WTC11 (cell line): ENCODE measurements at regions not wholly inside any gene's neighbourhood (a gene's known extent, or its start where the extent isn't known, plus 50 kb on each side); places are given as distances from the start of the nearest gene placed in this dataset.

Experiments
- ATAC-seq: fragments of 200-7000 bp; cut with Tn5 transposase; 2 replicates; pipeline ENCODE4 v1.10.0; 2021; ENCODE audit warnings: mild to moderate bottlenecking, moderate library complexity
- CTCF ChIA-PET: fragments of 300-600 bp; sonication (Branson Sonifier 250); formaldehyde crosslinking; loops from one replicate; lab custom pipeline; 2021; ENCODE audit warnings: antibody characterized with exemption; lab: Charles Lee
- POLR2A ChIA-PET: fragments of 350-600 bp; sonication (Branson Sonifier 250); formaldehyde crosslinking; loops from one replicate; lab custom pipeline; 2021; ENCODE audit warnings: antibody characterized with exemption; lab: Charles Lee
- DNase-seq: peaks from one replicate; pipeline ENCODE4 v3.0.0; 2021; ENCODE audit warnings: low spot score
- H3K27ac Mint-ChIP-seq: 2 replicates; pipeline ENCODE4 v1.8.0; 2021; ENCODE audit warnings: mixed read lengths
- H3K27me3 Mint-ChIP-seq: 2 replicates; pipeline ENCODE4 v1.8.0; 2021; ENCODE audit warnings: low read depth, mild to moderate bottlenecking, moderate library complexity, mixed read lengths
- H3K36me3 Mint-ChIP-seq: 2 replicates; pipeline ENCODE4 v1.8.0; 2021; ENCODE audit warnings: mixed read lengths
- H3K4me1 Mint-ChIP-seq: 2 replicates; pipeline ENCODE4 v1.8.0; 2022; ENCODE audit warnings: mixed read lengths
- H3K4me3 Mint-ChIP-seq: 2 replicates; pipeline ENCODE4 v1.8.0; 2021; ENCODE audit warnings: mild to moderate bottlenecking, moderate library complexity, mixed read lengths
- H3K9me3 Mint-ChIP-seq: 2 replicates; pipeline ENCODE4 v1.8.0; 2021; ENCODE audit warnings: mixed read lengths
- FOXJ3 ChIP-seq: sonication (generic); formaldehyde crosslinking; IDR thresholded peaks from 2 replicates; pipeline ENCODE4 v1.9.0; 2021; ENCODE audit warnings: missing genetic modification reagents, mild to moderate bottlenecking, borderline replicate concordance
- FOXK1 ChIP-seq: sonication (generic); formaldehyde crosslinking; IDR thresholded peaks from 2 replicates; pipeline ENCODE4 v1.8.0; 2022; ENCODE audit warnings: mild to moderate bottlenecking, moderate library complexity, missing genetic modification reagents
- GTF2I ChIP-seq: fragments of 250-450 bp; sonication (Bioruptor Pico); conservative IDR thresholded peaks from 2 replicates; pipeline ENCODE4 v1.4.0; 2021; ENCODE audit warnings: mild to moderate bottlenecking
- NFE2L1 ChIP-seq: sonication (generic); formaldehyde crosslinking; IDR thresholded peaks from 2 replicates; pipeline ENCODE4 v1.8.1; 2023; ENCODE audit warnings: missing genetic modification reagents
- OVOL2 ChIP-seq: fragments of 250-450 bp; sonication (Bioruptor Pico); IDR thresholded peaks from 2 replicates; pipeline ENCODE4 v1.9.0; 2021; ENCODE audit warnings: mild to moderate bottlenecking, borderline replicate concordance
- RORB ChIP-seq: fragments of 250-450 bp; sonication (Bioruptor Pico); IDR thresholded peaks from 2 replicates; pipeline ENCODE4 v1.9.0; 2021; ENCODE audit warnings: mild to moderate bottlenecking
- SP1 ChIP-seq: sonication (generic); formaldehyde crosslinking; conservative IDR thresholded peaks from 2 replicates; pipeline ENCODE4 v1.8.1; 2022; ENCODE audit warnings: missing genetic modification reagents
- TP53 ChIP-seq: sonication (generic); formaldehyde crosslinking; IDR thresholded peaks from 2 replicates; pipeline ENCODE4 v1.8.1; 2023; ENCODE audit warnings: mild to moderate bottlenecking, missing genetic modification reagents
- ZBTB21 ChIP-seq: sonication (generic); formaldehyde crosslinking; IDR thresholded peaks from 2 replicates; pipeline ENCODE4 v1.8.1; 2023; ENCODE audit warnings: mild to moderate bottlenecking, missing genetic modification reagents, borderline replicate concordance
- ZNF423 ChIP-seq: fragments of 250-450 bp; sonication (Bioruptor Pico); IDR thresholded peaks from 2 replicates; pipeline ENCODE4 v2.1.2; 2022; ENCODE audit warnings: mild to moderate bottlenecking, moderate library complexity
- ZNF671 ChIP-seq: fragments of 250-450 bp; sonication (Bioruptor Pico); IDR thresholded peaks from 2 replicates; pipeline ENCODE4 v1.8.0; 2021; ENCODE audit warnings: mild to moderate bottlenecking
- TF ChIP-seq, protein P1 (sequence below): sonication (generic); formaldehyde crosslinking; IDR thresholded peaks from 2 replicates; pipeline ENCODE4 v1.8.0; 2022; ENCODE audit warnings: mild to moderate bottlenecking, missing genetic modification reagents
- TF ChIP-seq, protein P2 (sequence below): sonication (generic); formaldehyde crosslinking; IDR thresholded peaks from 2 replicates; pipeline ENCODE4 v1.8.0; 2022; ENCODE audit warnings: mild to moderate bottlenecking, missing genetic modification reagents
- TF ChIP-seq, protein P3 (sequence below): sonication (generic); formaldehyde crosslinking; conservative IDR thresholded peaks from 2 replicates; pipeline ENCODE4 v1.8.1; 2022; ENCODE audit warnings: mild to moderate bottlenecking, missing genetic modification reagents
- TF ChIP-seq, protein P4 (sequence below): sonication (generic); formaldehyde crosslinking; IDR thresholded peaks from 2 replicates; pipeline ENCODE4 v1.8.0; 2022; ENCODE audit warnings: mild to moderate bottlenecking, missing genetic modification reagents
- TF ChIP-seq, protein P5 (sequence below): sonication (generic); formaldehyde crosslinking; IDR thresholded peaks from 2 replicates; pipeline ENCODE4 v1.8.1; 2022; ENCODE audit warnings: low read depth, mild to moderate bottlenecking, moderate library complexity, missing genetic modification reagents, borderline replicate concordance
- TF ChIP-seq, protein P6 (sequence below): fragments of 250-450 bp; sonication (Bioruptor Pico); IDR thresholded peaks from 2 replicates; pipeline ENCODE4 v1.9.0; 2021; ENCODE audit warnings: mild to moderate bottlenecking
- TF ChIP-seq, protein P7 (sequence below): sonication (generic); formaldehyde crosslinking; IDR thresholded peaks from 2 replicates; pipeline ENCODE4 v1.8.0; 2023; ENCODE audit warnings: mild to moderate bottlenecking, missing genetic modification reagents

DNA sequence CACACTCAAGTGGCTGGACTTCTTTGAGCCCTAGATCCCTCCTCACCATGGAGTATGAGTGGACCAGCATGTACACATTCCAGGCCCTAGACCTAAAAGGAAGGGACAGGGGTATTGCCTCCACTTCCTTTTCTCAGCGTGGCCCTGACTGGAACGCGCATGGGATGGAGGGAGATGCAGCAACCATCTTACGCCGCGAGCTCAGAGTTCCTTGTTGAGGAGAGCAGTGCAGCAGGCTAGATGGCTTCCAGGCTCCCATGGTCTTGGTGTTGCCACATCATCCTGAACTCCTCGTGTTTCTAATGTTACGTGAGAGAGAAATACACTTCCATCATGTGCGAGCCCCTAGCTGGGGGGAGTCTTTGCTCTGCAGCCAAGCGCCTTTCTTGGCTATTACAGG lies 61.8 kb upstream of the DIO3 start:
- ChIA-PET CTCF (interaction anchor here (1.6 kb wide), 1 partner anchor 23 kb away, joined by 4 read pairs; no protein-coding TSS in a partner anchor), POLR2A (no interaction called here)
- H3K4me1 Mint-ChIP-seq: peaks cover 33% of the 10 kb centered on the region
- H3K27ac Mint-ChIP-seq: no peak overlapping the region
- DNase-seq (no peak), ATAC-seq (no peak)
- TF ChIP-seq ZNF671 (CRISPR knock-in tag): no peak
- peaks cover 3% of the 10 kb centered on the region; the same call in 1 of the 2 replicates for H3K36me3 Mint-ChIP-seq
- peaks cover 16% of the 10 kb centered on the region; the same call in 1 of the 2 replicates for H3K27me3 Mint-ChIP-seq
- peaks cover 9% of the 10 kb centered on the region; the same call in 1 of the 2 replicates for H3K9me3 Mint-ChIP-seq
- H3K4me3 Mint-ChIP-seq: no peak overlapping the region

DNA sequence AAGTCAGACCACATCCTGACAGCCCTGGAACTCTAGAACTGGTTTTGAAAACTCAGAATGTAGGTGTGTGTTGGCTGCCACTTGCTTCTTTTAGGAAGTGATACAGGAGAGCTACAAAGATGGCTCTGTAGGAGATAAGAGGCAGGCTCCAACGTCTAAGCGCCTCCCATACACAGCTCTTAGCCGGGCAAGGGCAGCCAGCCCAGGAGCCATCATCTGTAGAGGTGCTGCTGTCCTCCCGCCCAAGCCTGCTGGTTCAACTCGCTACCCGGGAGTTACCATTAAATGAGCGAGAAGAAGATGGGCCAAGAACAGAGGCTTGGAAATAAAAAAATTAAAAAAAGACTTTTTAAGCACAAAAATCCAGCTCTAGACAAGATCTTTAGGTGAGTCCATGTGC lies 61.2 kb upstream of the DIO3 start:
- no peak overlapping the region for H3K4me3 Mint-ChIP-seq
- DNase-seq: no peak
- ATAC-seq: no peak
- ChIA-PET CTCF (interaction anchor here (1.6 kb wide), 1 partner anchor 23 kb away, joined by 4 read pairs; no protein-coding TSS in a partner anchor), POLR2A (interaction anchor here (0.7 kb wide), 1 partner anchor 25 kb away, joined by 3 read pairs; no protein-coding TSS in a partner anchor)
- H3K36me3 Mint-ChIP-seq: peaks cover 3% of the 10 kb centered on the region; the same call in 1 of the 2 replicates
- H3K27ac Mint-ChIP-seq: no peak overlapping the region
- peaks cover 13% of the 10 kb centered on the region; the same call in 1 of the 2 replicates for H3K27me3 Mint-ChIP-seq
- TF ChIP-seq, protein P1, sequence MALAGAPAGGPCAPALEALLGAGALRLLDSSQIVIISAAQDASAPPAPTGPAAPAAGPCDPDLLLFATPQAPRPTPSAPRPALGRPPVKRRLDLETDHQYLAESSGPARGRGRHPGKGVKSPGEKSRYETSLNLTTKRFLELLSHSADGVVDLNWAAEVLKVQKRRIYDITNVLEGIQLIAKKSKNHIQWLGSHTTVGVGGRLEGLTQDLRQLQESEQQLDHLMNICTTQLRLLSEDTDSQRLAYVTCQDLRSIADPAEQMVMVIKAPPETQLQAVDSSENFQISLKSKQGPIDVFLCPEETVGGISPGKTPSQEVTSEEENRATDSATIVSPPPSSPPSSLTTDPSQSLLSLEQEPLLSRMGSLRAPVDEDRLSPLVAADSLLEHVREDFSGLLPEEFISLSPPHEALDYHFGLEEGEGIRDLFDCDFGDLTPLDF (CRISPR knock-in tag): no peak
- TF ChIP-seq SP1 (CRISPR knock-in tag): no peak
- no peak for TF ChIP-seq FOXJ3 (CRISPR knock-in tag)
- TF ChIP-seq GTF2I (CRISPR knock-in tag): no peak
- no peak for TF ChIP-seq ZNF423
- no peak for TF ChIP-seq ZBTB21 (CRISPR knock-in tag)
- TF ChIP-seq, protein P2, sequence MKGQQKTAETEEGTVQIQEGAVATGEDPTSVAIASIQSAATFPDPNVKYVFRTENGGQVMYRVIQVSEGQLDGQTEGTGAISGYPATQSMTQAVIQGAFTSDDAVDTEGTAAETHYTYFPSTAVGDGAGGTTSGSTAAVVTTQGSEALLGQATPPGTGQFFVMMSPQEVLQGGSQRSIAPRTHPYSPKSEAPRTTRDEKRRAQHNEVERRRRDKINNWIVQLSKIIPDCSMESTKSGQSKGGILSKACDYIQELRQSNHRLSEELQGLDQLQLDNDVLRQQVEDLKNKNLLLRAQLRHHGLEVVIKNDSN (CRISPR knock-in tag): no peak
- TF ChIP-seq NFE2L1: no peak
- TF ChIP-seq, protein P3, sequence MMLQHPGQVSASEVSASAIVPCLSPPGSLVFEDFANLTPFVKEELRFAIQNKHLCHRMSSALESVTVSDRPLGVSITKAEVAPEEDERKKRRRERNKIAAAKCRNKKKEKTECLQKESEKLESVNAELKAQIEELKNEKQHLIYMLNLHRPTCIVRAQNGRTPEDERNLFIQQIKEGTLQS (CRISPR knock-in tag): no peak
- TF ChIP-seq, protein P4, sequence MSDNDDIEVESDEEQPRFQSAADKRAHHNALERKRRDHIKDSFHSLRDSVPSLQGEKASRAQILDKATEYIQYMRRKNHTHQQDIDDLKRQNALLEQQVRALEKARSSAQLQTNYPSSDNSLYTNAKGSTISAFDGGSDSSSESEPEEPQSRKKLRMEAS (CRISPR knock-in tag): no peak
- no peak for TF ChIP-seq FOXK1 (CRISPR knock-in tag)
- TF ChIP-seq OVOL2 (CRISPR knock-in tag): no peak
- TF ChIP-seq RORB (CRISPR knock-in tag): no peak
- TF ChIP-seq, protein P5, sequence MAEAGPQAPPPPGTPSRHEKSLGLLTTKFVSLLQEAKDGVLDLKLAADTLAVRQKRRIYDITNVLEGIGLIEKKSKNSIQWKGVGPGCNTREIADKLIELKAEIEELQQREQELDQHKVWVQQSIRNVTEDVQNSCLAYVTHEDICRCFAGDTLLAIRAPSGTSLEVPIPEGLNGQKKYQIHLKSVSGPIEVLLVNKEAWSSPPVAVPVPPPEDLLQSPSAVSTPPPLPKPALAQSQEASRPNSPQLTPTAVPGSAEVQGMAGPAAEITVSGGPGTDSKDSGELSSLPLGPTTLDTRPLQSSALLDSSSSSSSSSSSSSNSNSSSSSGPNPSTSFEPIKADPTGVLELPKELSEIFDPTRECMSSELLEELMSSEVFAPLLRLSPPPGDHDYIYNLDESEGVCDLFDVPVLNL (CRISPR knock-in tag): no peak
- TF ChIP-seq, protein P6, sequence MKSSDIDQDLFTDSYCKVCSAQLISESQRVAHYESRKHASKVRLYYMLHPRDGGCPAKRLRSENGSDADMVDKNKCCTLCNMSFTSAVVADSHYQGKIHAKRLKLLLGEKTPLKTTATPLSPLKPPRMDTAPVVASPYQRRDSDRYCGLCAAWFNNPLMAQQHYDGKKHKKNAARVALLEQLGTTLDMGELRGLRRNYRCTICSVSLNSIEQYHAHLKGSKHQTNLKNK (CRISPR knock-in tag): no peak
- TF ChIP-seq, protein P7, sequence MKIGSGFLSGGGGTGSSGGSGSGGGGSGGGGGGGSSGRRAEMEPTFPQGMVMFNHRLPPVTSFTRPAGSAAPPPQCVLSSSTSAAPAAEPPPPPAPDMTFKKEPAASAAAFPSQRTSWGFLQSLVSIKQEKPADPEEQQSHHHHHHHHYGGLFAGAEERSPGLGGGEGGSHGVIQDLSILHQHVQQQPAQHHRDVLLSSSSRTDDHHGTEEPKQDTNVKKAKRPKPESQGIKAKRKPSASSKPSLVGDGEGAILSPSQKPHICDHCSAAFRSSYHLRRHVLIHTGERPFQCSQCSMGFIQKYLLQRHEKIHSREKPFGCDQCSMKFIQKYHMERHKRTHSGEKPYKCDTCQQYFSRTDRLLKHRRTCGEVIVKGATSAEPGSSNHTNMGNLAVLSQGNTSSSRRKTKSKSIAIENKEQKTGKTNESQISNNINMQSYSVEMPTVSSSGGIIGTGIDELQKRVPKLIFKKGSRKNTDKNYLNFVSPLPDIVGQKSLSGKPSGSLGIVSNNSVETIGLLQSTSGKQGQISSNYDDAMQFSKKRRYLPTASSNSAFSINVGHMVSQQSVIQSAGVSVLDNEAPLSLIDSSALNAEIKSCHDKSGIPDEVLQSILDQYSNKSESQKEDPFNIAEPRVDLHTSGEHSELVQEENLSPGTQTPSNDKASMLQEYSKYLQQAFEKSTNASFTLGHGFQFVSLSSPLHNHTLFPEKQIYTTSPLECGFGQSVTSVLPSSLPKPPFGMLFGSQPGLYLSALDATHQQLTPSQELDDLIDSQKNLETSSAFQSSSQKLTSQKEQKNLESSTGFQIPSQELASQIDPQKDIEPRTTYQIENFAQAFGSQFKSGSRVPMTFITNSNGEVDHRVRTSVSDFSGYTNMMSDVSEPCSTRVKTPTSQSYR (CRISPR knock-in tag): no peak
- TF ChIP-seq TP53 (CRISPR knock-in tag): no peak
- H3K4me1 Mint-ChIP-seq: peaks cover 30% of the 10 kb centered on the region
- peaks cover 9% of the 10 kb centered on the region; the same call in 1 of the 2 replicates for H3K9me3 Mint-ChIP-seq
